ENCODE measurements at regions not wholly inside any gene's neighbourhood (a gene's known extent, or its start where the extent isn't known, plus 50 kb on each side); places are given as distances from the start of the nearest gene placed in this dataset.

GRCh38 chr2:217074576-217075255 lies 214.9 kb upstream of the TNP1 start:
- TF ChIP-seq POLR2A (IDR thresholded peaks at IDR 0.05) (no peak), CTCF (IDR thresholded peaks at IDR 0.05) (no peak)

Measured in uterus (tissue), 2 donors.